ENCODE measurements at regions not wholly inside any gene's neighbourhood (a gene's known extent, or its start where the extent isn't known, plus 50 kb on each side); places are given as distances from the start of the nearest gene placed in this dataset.

DNA sequence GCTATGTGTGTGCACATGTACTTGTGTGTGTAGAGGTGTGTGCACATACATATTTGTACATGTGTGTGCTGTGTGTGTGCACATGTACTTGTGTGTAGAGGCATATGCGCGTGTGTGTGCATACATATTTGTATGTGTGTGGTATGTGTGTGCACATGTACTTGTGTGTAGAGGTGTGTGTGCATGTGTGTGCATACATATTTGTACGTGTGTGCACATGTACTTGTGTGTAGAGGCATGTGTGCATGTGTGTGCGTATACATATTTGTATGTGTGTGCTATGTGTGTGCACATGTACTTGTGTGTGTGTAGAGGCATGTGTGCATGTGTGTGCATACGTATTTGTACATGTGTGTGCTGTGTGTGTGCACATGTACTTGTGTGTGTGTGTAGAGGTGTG lies 291.9 kb downstream of the AJAP1 start:
- TF ChIP-seq EZH2 (IDR thresholded peaks at IDR 0.05; ENCODE audit: low read depth, unreplicated experiment), result no peak
- TF ChIP-seq POLR2AphosphoS5 (IDR thresholded peaks at IDR 0.05; ENCODE audit: low read depth), result no peak
- TF ChIP-seq, protein P1, sequence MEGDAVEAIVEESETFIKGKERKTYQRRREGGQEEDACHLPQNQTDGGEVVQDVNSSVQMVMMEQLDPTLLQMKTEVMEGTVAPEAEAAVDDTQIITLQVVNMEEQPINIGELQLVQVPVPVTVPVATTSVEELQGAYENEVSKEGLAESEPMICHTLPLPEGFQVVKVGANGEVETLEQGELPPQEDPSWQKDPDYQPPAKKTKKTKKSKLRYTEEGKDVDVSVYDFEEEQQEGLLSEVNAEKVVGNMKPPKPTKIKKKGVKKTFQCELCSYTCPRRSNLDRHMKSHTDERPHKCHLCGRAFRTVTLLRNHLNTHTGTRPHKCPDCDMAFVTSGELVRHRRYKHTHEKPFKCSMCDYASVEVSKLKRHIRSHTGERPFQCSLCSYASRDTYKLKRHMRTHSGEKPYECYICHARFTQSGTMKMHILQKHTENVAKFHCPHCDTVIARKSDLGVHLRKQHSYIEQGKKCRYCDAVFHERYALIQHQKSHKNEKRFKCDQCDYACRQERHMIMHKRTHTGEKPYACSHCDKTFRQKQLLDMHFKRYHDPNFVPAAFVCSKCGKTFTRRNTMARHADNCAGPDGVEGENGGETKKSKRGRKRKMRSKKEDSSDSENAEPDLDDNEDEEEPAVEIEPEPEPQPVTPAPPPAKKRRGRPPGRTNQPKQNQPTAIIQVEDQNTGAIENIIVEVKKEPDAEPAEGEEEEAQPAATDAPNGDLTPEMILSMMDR (conservative IDR thresholded peaks at IDR 0.05; ENCODE audit: low read depth in 2 of 2), result no peak
- TF ChIP-seq, protein P2, sequence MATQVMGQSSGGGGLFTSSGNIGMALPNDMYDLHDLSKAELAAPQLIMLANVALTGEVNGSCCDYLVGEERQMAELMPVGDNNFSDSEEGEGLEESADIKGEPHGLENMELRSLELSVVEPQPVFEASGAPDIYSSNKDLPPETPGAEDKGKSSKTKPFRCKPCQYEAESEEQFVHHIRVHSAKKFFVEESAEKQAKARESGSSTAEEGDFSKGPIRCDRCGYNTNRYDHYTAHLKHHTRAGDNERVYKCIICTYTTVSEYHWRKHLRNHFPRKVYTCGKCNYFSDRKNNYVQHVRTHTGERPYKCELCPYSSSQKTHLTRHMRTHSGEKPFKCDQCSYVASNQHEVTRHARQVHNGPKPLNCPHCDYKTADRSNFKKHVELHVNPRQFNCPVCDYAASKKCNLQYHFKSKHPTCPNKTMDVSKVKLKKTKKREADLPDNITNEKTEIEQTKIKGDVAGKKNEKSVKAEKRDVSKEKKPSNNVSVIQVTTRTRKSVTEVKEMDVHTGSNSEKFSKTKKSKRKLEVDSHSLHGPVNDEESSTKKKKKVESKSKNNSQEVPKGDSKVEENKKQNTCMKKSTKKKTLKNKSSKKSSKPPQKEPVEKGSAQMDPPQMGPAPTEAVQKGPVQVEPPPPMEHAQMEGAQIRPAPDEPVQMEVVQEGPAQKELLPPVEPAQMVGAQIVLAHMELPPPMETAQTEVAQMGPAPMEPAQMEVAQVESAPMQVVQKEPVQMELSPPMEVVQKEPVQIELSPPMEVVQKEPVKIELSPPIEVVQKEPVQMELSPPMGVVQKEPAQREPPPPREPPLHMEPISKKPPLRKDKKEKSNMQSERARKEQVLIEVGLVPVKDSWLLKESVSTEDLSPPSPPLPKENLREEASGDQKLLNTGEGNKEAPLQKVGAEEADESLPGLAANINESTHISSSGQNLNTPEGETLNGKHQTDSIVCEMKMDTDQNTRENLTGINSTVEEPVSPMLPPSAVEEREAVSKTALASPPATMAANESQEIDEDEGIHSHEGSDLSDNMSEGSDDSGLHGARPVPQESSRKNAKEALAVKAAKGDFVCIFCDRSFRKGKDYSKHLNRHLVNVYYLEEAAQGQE (IDR thresholded peaks at IDR 0.05; ENCODE audit: unreplicated experiment), result no peak
- TF ChIP-seq STAT1 (IDR thresholded peaks at IDR 0.05; ENCODE audit: unreplicated experiment), result no peak
- TF ChIP-seq JUNB (IDR thresholded peaks at IDR 0.05; ENCODE audit: unreplicated experiment), result no peak
- no peak for TF ChIP-seq EZH2phosphoT487 (IDR thresholded peaks at IDR 0.05; ENCODE audit: unreplicated experiment)
- no peak for TF ChIP-seq CREB1 (CRISPR knock-in tag; IDR thresholded peaks at IDR 0.05; ENCODE audit: low read depth)
- TF ChIP-seq, protein P3, sequence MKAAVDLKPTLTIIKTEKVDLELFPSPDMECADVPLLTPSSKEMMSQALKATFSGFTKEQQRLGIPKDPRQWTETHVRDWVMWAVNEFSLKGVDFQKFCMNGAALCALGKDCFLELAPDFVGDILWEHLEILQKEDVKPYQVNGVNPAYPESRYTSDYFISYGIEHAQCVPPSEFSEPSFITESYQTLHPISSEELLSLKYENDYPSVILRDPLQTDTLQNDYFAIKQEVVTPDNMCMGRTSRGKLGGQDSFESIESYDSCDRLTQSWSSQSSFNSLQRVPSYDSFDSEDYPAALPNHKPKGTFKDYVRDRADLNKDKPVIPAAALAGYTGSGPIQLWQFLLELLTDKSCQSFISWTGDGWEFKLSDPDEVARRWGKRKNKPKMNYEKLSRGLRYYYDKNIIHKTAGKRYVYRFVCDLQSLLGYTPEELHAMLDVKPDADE (IDR thresholded peaks at IDR 0.05), result no peak
